Left hindlimb (tissue), 1 donor: ENCODE measurements at regions not wholly inside any gene's neighbourhood (a gene's known extent, or its start where the extent isn't known, plus 50 kb on each side); places are given as distances from the start of the nearest gene placed in this dataset.
A peak's percentile ranks its signal among the peaks of the same experiment; 100 is the strongest.
"Not testable (repeated sequence)": the region's sequence is repeated elsewhere in the genome, so short reads cannot be mapped to it uniquely, and the experiment has no call there.

Experiments
- DNase-seq: peaks from one replicate; pipeline ENCODE4 v3.0.0-alpha.2; 2018

DNA sequence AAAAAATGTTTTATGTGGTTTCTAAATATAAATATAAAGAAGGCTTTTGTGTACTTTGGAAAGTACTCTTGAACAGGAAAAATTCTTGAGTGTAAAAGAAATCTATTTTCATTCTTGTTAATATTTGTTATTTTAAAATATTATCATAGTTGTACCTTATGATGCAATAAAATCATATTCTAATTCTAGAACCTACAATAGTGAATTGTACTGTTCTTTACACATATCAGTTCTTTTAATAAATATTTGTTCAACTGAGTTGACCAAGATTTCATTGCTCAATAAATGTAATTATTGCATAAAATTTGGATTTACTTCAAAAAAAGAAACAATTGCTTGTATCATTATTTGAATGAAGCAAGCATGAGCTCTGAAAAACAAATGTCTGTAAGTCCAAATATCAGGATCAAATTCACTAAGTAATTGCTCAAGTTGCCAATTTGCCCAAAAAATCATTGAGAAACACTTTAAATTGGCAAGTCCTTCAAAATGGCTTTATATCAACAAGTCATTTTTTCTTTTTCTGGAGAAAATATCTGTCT, 191.6 kb upstream of the SLC16A7 start:
- no peak for DNase-seq

DNA sequence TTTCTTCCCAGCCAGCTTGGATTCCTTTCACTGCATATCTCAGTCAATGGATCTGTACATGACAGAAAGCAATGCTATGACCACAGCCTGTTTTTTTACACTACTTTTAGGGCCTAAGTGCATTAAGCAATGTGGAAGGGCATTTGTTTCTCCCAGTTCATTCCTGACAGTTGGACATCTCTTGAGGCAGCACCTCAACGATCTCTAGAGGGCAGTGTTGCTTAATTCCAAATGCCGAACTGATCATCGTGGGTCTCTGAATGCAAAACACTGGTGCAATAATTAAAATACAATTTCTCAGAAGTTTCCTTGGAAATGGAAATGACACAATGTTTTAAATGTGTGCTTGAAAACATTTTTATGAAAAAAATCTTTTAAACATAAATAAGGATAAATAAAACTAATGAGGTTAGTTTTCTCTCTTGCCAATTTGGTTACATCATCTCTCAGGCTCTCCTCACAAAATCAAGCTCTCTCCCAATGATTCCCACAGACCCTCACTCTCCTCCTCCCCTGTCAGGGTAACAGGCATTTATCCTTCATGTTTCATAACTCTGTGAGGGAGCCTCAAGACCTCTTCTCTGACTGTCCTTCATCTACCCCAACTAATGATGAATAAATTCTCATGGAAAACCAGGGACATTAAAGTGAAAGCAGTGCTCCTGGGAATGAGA, 192.4 kb upstream of the SLC16A7 start:
- DNase-seq, result peak; percentile 38

DNA sequence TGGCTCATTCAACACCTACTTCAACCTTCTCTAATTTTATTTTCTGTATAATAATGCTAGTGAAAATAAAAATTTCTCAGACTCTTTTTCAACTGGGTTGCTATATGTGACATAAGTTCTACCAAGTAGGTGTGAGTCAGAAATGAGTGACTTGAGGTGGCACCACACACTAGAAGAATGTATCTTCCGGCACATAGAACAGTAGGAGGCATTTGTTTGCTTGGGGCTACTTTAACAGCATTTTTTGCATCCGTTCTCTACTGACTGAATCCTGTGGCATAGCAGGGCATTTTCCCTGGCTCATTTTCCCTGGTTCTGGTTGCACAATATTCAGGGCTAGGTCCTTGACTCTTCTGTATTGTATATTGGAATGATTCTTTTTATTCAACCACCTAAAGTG, 194.0 kb upstream of the SLC16A7 start:
- no peak for DNase-seq

DNA sequence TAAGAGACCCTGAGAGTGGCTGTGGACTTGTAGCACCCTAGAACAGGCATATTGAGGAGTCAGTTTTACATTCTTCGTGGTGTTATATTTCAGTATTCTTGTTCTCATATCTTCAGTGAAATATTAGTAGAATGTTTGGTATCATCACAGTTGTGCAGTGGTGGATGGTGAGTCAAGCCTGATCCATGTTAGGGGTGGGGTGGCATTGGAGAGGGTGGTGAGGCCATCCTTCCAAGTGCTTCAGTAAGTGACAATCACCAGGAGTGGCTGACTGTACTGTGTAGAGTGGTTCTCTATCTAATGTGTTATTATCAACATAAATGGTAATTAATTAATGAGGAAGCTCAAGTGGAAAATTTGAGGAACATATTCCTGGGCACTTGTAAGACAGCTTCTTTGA, 197.7 kb upstream of the SLC16A7 start:
- no peak for DNase-seq

DNA sequence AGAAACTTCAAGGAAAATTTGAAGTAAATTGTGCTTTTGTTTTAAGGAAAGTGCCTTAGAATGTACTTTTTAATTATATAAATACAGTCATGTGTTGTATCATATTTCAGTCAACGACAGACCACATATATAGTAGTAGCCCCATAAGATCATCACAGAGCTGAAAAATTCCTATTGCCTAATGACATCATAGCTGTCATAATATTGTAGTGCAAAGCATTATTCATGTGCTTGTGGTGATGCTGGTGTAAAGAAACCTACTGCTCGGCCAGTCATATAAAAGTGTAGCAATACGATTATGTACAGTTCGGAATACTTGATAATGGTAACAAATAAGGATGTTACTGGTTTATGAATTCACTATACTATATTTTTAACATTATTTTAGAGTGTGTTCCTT, 198.9 kb upstream of the SLC16A7 start:
- no peak for DNase-seq

DNA sequence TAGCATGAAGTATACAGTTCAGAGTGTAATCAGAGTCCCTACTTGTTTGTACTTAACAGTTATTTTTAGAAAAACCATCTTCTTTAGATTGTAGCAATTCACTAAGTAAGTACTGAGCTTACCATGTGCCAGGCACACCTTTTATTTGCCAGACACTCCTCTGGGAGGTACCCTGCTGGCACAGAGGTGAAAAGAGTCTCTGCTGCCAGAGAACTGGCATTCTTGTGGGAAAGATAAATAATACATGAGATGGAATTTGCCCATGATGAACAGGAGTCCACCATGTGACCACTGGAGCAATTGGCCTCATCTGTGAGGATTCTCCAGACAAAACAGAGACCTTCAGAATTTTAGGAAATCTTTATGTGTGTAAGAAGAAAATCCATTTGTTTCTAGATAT, 199.3 kb upstream of the SLC16A7 start:
- no peak for DNase-seq

DNA sequence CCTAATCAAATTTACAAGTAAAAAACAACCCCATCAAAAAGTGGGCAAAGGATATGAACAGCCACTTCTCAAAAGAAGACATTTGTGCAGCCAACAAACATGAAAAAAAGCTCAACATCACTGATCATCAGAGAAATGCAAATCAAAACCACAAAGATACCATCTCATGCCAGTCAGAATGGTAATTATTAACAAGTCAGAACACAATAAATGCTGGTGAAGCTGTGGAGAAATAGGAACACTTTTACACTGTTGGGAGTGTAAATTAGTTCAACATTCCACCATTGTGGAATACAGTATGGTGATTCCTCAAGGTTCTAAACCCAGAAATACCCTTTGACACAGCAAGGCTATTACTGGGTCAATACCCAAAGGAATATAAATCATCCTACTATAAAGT, 200.5 kb upstream of the SLC16A7 start:
- DNase-seq, result not testable (repeated sequence)

DNA sequence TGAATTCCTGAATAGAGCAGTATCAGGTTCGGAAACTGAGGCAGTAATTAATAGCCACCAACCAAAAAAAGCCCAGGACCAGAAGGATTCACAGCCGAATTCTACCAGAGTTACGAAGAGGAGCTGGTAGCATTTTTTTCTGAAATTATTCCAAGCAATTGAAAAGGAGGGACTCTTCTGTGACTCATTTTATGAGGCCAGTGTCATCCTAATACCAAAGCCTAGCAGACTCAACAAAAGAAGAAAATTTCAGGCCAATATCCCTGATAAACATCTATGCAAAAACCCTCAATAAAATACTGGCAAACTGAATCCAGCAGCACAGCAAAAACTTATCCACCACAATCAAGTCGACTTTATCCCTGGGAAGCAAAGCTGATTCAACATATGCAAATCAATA, 202.3 kb upstream of the SLC16A7 start:
- DNase-seq, result no peak

DNA sequence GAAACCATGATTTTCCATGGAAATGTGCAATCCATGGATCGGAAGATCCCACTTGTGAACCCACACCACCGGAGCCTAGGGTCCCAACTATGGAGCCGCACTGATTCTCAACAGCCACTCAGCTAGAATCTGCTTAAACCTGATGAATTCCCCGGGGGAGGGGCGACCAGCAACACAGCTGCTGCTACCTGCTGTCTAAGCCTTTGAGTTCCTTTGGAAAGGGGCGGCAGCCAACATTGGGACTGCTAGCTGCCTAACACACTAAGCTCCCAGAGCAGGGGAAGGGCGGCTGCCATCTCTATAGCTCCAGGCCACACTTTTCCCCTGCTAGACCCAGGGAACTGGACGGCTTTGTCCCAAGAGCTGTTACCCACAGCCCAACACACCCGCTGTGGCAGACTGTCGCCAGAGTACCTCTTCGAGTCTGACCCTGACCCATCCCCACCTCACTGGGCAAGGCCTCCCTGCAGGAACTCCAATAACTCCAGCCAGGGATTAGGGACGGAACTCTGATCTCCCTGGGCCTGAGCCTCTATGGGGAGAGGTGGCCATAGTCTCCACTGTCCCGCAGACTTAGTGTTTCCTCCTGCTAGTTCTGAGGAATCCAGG, 205.8 kb upstream of the SLC16A7 start:
- DNase-seq, result no peak

DNA sequence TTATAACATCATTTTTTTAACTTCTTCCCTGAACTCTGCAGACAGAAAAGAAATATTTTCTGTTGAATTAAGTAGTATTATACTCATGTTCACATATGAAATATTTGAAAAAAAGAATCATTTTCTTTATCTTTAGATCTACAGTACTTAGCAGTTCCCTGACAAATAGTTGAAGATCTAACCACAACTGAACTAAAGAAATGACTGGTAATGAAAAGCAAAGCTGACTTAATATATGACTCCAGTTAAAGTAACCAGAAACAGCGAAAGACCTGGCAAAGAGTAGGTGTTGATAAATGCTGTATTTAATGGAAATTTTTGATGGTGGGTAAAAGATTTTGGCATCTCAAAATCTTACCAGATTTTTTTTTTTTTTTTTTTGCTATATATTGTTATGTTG, 207.1 kb upstream of the SLC16A7 start:
- no peak for DNase-seq

DNA sequence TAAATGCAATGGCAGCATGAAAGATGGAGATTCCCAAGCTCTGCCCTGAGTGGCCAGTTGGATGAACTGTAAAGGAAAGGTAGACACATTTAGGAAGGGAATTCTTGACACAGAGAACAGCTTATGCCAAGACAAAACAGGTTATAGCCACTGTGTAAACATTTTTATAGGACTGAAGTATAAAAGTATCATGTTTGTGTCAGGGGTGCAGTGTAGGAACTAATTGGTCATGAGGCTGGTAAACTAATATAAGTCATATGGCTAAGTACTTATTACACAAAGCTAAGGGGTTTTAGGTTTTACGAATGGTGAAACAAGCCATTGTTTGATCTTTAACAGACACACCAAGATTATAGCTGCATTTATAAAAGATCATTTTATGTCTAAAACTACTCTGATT, 207.7 kb upstream of the SLC16A7 start:
- no peak for DNase-seq

DNA sequence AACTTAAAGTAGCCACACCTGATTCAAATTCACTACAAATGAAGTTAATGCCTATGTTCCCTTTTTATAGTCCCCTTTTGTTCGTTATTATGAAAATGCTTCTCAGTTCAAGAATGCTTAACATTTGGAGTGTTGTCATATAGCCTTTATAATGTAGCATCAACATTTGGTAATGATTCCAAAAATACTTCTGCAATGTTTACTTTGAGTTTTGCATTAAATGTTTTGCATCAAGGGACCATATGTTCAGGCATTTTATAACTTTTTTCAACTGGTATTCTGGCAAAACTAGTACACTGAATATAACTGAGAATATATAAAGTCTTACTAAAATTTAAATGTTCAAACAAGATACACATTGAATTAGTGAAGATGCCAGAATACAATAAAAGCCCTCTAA, 209.6 kb upstream of the SLC16A7 start:
- no peak for DNase-seq

DNA sequence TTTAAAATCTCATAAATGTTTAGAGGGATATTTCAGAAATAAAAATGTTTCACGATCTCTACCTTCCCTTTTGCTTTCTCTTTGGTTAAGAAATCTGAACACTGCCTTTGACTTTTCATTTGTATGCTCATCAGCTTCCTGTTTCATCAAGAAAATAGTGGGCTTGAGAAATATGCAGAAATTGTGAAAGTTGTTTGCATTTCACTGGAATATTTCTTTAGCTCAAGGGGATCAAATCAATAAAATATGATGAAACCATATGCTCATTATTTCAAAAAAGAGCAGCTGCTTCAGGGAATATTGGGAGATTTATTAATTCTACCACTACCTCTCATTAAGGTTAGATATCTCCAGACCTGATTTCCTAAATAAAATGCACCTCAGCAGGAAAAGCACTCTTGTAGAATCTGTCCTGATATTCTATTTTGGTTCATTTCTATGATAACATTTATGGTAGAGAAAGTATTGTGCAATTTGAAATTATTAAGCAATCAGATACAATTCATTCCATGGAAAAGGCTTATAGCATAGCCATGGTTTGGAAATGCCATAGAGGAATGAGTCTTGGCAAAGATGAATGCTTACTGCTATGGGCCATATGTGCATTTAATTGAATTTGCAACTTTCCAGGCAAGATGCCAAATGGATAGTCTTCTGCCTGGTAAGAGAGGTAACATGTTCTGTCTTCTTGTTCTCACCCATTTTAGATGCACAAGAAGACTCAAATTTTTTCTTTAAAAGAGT, 212.6 kb upstream of the SLC16A7 start:
- DNase-seq, result no peak

DNA sequence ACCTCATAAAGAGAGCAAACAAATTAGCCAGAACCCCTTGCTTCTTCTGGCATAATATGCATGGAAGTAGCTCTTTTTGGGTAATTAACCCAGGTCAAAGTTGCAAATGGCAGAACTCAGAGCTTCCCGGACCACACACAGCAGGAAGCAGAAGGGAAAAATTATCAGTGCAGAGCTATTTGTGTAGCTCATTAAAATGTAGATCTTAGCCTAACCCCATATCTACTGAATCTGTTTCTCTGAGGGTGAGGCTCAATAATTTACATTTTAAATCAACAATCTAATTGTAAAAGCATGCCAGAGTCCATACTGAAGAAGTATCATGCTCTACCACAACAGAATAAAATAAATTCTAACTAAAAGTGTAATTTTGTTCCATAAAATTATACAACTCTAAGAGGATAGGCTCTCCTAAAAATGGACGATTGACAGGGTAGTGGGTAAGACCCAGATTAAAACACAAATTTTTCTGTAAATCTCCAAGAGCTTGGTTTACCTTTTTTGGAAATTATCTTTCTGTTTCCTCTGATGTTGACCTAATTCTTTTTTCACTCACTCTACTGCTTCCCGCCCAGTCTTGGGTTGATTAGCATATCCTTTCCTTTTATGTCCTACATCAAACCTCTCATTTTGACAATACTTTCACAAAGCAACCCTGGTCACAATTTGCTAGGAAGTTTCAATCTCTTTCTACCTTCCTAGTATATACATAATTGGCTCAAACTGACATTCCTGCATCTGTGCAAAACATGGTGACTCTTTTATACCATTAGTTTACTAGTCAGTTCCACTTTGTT, 213.3 kb upstream of the SLC16A7 start:
- no peak for DNase-seq

DNA sequence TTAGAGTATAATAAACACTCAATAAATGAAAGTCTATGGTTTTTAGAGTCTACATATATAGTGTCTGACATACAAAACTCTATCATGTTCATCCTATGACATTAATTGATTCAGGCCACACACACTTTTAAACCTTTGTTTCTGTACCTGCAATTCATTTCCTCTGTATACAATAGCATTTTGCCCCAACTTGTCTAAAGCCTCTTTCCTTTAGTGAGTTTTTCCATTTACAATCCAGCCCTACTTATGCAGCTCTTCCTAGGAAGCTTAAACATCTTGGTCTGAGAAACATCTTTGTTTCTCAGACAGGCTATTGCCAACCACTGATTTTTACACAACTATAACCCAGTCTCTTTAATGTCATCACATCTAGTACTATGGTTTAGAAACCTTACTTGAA, 214.7 kb upstream of the SLC16A7 start:
- DNase-seq, result no peak

DNA sequence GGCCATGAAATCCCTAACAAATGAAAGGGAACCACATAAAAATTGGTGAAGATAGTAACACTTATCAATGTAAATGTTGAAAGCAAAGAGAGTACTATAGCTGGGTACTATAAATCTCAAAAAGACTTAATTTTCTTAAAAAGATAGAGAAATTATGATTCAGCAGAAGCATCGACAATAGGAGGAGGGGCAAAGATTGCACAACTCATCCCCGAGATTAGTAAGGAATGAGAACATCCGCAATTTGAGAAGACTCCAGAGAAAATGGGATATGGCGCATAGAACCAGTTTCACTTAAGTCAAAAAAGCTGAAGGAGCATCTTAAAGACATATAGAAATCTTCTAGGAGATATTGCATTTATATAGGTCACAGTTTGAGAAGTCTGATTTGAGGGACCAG, 220.2 kb upstream of the SLC16A7 start:
- DNase-seq, result no peak

DNA sequence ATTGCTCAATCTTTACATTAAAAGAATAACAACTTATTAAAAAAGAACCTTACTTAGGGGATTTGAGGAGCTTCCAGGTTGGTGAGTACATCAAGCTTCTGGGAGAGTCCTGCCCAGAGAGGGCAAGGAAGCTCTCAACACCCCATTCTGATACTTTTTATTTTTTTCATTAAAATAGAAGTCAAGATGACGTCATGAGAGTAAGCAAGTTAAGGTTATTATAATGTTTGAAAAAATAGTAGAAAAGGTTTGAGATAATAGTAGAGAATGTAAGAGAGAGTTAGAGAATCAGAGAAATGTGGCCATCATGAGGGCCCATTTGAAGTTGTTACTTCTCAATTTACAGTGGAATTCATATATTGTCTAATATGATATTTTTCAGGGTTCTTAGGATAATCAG, 221.0 kb upstream of the SLC16A7 start:
- DNase-seq, result no peak

DNA sequence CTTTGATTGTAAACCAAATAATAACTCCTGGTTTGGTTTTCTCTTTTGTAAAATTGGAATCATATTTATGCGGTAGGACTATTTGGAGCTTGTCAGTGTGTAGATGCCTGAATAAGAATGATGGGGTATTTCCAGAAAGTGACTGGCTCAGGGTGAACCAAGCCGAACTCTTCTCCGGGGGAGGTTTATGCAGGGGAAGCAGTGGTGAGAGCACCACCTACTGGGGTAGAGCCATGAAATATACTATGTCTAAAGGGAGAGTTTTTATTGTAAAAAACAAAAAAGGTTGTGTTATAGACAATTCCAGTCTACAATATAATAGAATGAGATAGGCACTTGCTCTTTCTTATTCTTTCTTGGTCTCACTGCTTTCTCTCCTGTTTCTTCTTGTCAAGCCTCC, 222.9 kb upstream of the SLC16A7 start:
- no peak for DNase-seq

DNA sequence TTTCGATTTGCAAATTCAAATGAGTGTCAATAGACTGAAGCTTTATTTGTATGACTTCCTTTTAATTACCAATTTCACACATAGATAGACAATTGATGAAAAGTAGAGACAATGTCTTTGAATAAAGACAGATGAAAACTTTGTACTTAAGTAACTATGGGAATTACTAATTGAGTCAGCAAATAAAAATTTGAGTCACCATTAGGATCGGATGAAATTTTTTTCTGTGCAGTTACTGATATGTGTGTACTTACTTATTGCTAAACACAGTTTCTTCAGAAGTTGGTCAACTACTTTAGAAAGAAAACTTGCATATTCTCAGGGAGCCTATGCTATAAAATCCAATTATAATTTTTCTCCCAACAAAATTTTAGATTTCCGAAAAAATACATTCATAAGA, 224.9 kb upstream of the SLC16A7 start:
- DNase-seq, result no peak

DNA sequence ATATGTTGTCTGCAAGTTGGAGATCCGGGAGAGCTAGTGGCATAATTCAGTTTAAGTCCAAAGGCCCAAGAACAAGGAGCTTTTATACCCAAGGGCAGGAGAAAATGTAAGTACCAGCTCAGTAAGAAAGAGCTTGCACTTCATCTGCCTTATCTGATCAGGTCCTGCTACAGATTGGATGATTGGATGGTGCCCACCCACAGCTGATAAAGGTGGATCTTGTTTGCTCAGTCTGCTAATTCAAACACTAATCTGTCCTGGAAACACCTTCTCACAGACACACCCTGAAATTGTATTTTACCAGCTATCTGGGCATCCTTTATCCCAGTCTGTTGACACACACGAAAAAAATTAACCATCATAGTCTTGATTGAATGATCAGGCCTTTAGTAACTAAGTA, 230.7 kb upstream of the SLC16A7 start:
- no peak for DNase-seq

DNA sequence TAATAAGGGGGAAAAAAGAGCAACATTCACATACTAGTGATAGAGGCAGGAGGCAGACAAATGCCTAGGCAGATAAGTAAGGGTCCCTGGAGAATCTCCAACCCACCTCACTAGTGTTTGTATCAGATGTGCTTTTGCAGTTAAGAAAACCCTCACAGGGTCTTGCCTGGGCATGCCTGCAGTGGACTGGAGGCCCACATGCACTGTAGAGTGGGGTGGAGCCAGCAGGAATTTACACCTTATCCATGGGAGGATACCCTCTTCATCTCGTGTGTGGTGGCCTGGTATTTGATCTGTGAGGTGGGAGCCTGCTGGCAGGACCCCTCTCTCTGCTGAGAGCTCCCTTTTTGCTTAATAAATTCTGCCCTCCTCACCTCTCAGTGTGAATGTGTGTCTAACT, 238.0 kb upstream of the SLC16A7 start:
- DNase-seq, result no peak

DNA sequence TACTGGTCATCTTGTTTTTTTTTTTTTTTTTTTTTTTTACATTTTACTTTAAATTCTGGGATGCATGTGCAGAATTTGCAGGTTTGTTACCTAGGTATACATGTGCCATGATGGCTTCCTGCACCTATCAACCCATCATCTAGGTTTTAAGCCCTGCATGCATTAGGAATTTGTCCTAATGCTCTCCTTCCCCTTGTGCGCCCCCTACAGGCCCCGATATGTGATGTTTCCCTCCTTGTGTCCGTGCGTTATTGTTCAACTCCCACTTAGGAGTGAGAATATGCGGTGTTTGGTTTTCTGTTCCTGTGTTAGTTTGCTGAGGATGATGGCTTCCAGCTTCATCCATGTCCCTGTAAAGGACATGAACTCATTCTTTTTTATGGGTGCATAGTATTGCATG, 249.6 kb upstream of the SLC16A7 start:
- not testable (repeated sequence) for DNase-seq

DNA sequence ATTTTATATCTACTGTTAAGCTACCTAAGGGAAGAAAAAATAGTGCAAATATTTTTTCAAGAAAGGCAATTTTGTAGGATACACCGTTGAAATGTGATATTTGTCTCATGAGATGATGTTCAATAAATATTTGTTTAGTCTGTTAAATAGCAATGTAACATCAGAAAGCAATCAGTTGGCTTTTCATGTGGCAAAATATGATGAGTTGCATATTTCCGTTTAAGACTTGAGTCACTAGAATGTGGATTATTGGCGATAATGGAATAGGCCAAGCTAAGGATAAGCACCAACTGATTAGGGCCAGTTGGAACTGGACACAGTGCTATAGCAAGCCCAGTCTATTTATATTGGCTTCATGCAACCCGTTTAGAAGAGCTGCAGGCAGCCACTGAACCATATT, 250.4 kb upstream of the SLC16A7 start:
- no peak for DNase-seq
